GM12878 (cell line): ENCODE measurements at regions not wholly inside any gene's neighbourhood (a gene's known extent, or its start where the extent isn't known, plus 50 kb on each side); places are given as distances from the start of the nearest gene placed in this dataset.

Experiments used
- ATAC-seq: fragments of 200-7000 bp; cut with Tn5 transposase; 3 replicates; pipeline ENCODE4 v1.9.1; 2020; ENCODE audit warnings: mild to moderate bottlenecking, moderate library complexity
- BruUV-seq: library from RNA; stranded (reverse); fragments of 400-500 nt; replicated peaks from 2 replicates; lab custom pipeline; 2021; lab: Mats Ljungman, UMichigan
- CTCF ChIA-PET: fragments of 300-600 bp; sonication (Branson Sonifier 250); formaldehyde crosslinking; extraction: SDS; loops from one replicate; lab custom pipeline; 2021; ENCODE audit warnings: inconsistent platforms; lab: Yijun Ruan, JAX
- POLR2A ChIA-PET: fragments of 350-600 bp; formaldehyde crosslinking; extraction: SDS; loops from one replicate; lab custom pipeline; 2021; ENCODE audit warnings: inconsistent platforms; lab: Charles Lee
- RAD21 ChIA-PET: fragments of 300-600 bp; sonication (Branson Sonifier 250); formaldehyde crosslinking; loops from one replicate; lab custom pipeline; 2023; ENCODE audit warnings: antibody characterized with exemption; ENCODE audit not compliant: unreplicated experiment; lab: Charles Lee
- SMC1A ChIA-PET: fragments of 300-600 bp; sonication (Branson Sonifier 250); formaldehyde crosslinking; loops from one replicate; lab custom pipeline; 2023; ENCODE audit not compliant: unreplicated experiment, uncharacterized antibody; lab: Charles Lee
- DNase-seq: peaks from one replicate; pipeline ENCODE4 v3.0.0-alpha.2; 2011; ENCODE audit warnings: low read depth, low spot score
- FAIRE-seq: peaks from 3 replicates; lab custom pipeline; 2011; peaks lifted over from hg19 to GRCh38; lab: Jason Lieb, UNC
- H2AFZ ChIP-seq: 2 replicates; pipeline ENCODE4 v1.6.0; 2011; ENCODE audit warnings: low read depth, low read length, control low read depth; ENCODE audit not compliant: control insufficient read depth
- H3K27ac ChIP-seq: 2 replicates; pipeline ENCODE4 v1.5.1; 2011; ENCODE audit warnings: control low read depth; ENCODE audit not compliant: control insufficient read depth, insufficient read depth
- H3K27me3 ChIP-seq, 2 experiments: replicated peaks in 1 of 2; 2 replicates each; pipeline versions ENCODE4 v1.6.0 to v1.6.1; 2011; ENCODE audit warnings: low read length in 1 of 2; ENCODE audit not compliant: control insufficient read depth in 2 of 2, insufficient read depth in 2 of 2
- H3K36me3 ChIP-seq, 2 experiments: 2 replicates each; pipeline ENCODE4 v1.5.1; 2011; ENCODE audit warnings: low read length in 1 of 2; ENCODE audit not compliant: control insufficient read depth in 2 of 2, insufficient read depth in 2 of 2
- H3K4me1 ChIP-seq: 2 replicates; pipeline ENCODE4 v1.6.1; 2011; ENCODE audit warnings: mild to moderate bottlenecking, low read length, moderate library complexity, mixed read lengths; ENCODE audit not compliant: control insufficient read depth, insufficient read depth
- H3K4me2 ChIP-seq: 2 replicates; pipeline ENCODE4 v1.6.0; 2011; ENCODE audit warnings: control low read depth; ENCODE audit not compliant: control insufficient read depth, insufficient read depth
- H3K4me3 ChIP-seq: fragments of 200-600 bp; sonication (generic); 2 replicates; pipeline ENCODE4 v1.5.1; 2016
- H3K79me2 ChIP-seq: 2 replicates; pipeline ENCODE4 v1.6.0; 2011; ENCODE audit warnings: low read length; ENCODE audit not compliant: control insufficient read depth, insufficient read depth
- H3K9ac ChIP-seq: 2 replicates; pipeline ENCODE4 v1.8.0; 2011; ENCODE audit warnings: low read length, control low read depth, mixed read lengths; ENCODE audit not compliant: control insufficient read depth, insufficient read depth
- H3K9me3 ChIP-seq: replicated peaks from 3 replicates; pipeline ENCODE4 v1.5.1; 2011; ENCODE audit warnings: mild to moderate bottlenecking, low read length; ENCODE audit not compliant: control insufficient read depth, insufficient read depth
- H4K20me1 ChIP-seq: 2 replicates; pipeline ENCODE4 v1.6.0; 2011; ENCODE audit not compliant: control insufficient read depth, insufficient read depth
- ATF3 ChIP-seq: IDR thresholded peaks from 2 replicates; pipeline ENCODE4 v1.6.1; 2011; ENCODE audit warnings: low read depth, mild to moderate bottlenecking, low read length, moderate library complexity, borderline replicate concordance; ENCODE audit errors: extremely low read depth
- CBX3 ChIP-seq: fragments of 200-600 bp; sonication (generic); IDR thresholded peaks from 2 replicates; pipeline ENCODE4 v1.6.1; 2016; ENCODE audit warnings: low read depth, borderline replicate concordance
- EZH2 ChIP-seq: IDR thresholded peaks from 2 replicates; pipeline ENCODE4 v1.6.1; 2012; ENCODE audit warnings: low read depth, mild to moderate bottlenecking, control low read depth, inconsistent platforms, low read length, borderline replicate concordance; ENCODE audit not compliant: control insufficient read depth
- GATAD2B ChIP-seq: fragments of 450-650 bp; conservative IDR thresholded peaks from 2 replicates; pipeline ENCODE4 v1.6.1; 2017; ENCODE audit warnings: low read depth, mild to moderate bottlenecking, moderate library complexity
- IKZF2 ChIP-seq, 2 experiments: fragments of 450-650 bp; IDR thresholded peaks; 2 replicates each; pipeline ENCODE4 v1.6.1; 2017; ENCODE audit warnings: mild to moderate bottlenecking in 2 of 2, moderate library complexity in 2 of 2
- KLF5 ChIP-seq: fragments of 450-650 bp; IDR thresholded peaks from 2 replicates; pipeline ENCODE4 v1.6.1; 2014; ENCODE audit warnings: mild to moderate bottlenecking; ENCODE audit not compliant: partially characterized antibody
- MTA2 ChIP-seq: fragments of 450-650 bp; IDR thresholded peaks from 2 replicates; pipeline ENCODE4 v1.6.1; 2016; ENCODE audit warnings: low read depth, mild to moderate bottlenecking, moderate library complexity
- NFIC ChIP-seq: IDR thresholded peaks from 2 replicates; pipeline ENCODE4 v1.6.1; 2012; ENCODE audit warnings: low read depth, mild to moderate bottlenecking, inconsistent platforms, low read length, moderate library complexity
- NKRF ChIP-seq: fragments of 450-650 bp; conservative IDR thresholded peaks from 2 replicates; pipeline ENCODE4 v1.6.1; 2017; ENCODE audit warnings: mild to moderate bottlenecking, moderate library complexity
- NR2F1 ChIP-seq: fragments of 450-650 bp; conservative IDR thresholded peaks from 2 replicates; pipeline ENCODE4 v1.6.1; 2017; ENCODE audit warnings: mild to moderate bottlenecking
- PRDM15 ChIP-seq: fragments of 450-650 bp; formaldehyde crosslinking; IDR thresholded peaks from 2 replicates; pipeline ENCODE4 v1.4.0; 2020; ENCODE audit warnings: mild to moderate bottlenecking, moderate library complexity
- RAD51 ChIP-seq: fragments of 450-650 bp; IDR thresholded peaks from 2 replicates; pipeline ENCODE4 v1.6.1; 2016; ENCODE audit warnings: moderate library complexity, mild to moderate bottlenecking, inconsistent platforms
- SKIL ChIP-seq: fragments of 450-650 bp; IDR thresholded peaks from 2 replicates; pipeline ENCODE4 v1.6.1; 2017; ENCODE audit warnings: mild to moderate bottlenecking, low read depth, inconsistent platforms; ENCODE audit not compliant: poor library complexity, severe bottlenecking
- USF2 ChIP-seq: IDR thresholded peaks from 2 replicates; pipeline ENCODE4 v1.6.1; 2011; ENCODE audit warnings: low read depth, low read length, improper control_type of control experiment, borderline replicate concordance
- WGBS: methylation state at CpG from one replicate; pipeline ENCODE4 v1.1.6; 2016; ENCODE audit warnings: low lambda C conversion rate; ENCODE audit not compliant: insufficient replicate concordance, insufficient coverage; ENCODE audit errors: missing lambda C conversion rate; 5-methylcytosine and 5-hydroxymethylcytosine counted together
- in situ Hi-C: fragments of 300-500 bp; cut with MboI; formaldehyde crosslinking; loops from 9 replicates; pipeline ENCODE4 v1.14.3; 2018; ENCODE audit warnings: mixed read lengths
- intact Hi-C: fragments of 100-400 bp; cut with micrococcal nuclease; formaldehyde crosslinking; loops from one replicate; pipeline ENCODE4 v1.14.2; 2022; ENCODE audit not compliant: unreplicated experiment

GRCh38 chr6:153537422-153537821 is 406.3 kb upstream of the RGS17 start:
- WGBS, result 0% methylated on average over 1 of the region's 1 CpG
- ATAC-seq (no peak), DNase-seq (no peak), FAIRE-seq (no peak)
- no peaks in the 10 kb centered on the region for H3K4me1 ChIP-seq
- no peak overlapping the region for H2AFZ ChIP-seq
- no peak overlapping the region for H3K27ac ChIP-seq
- ChIA-PET POLR2A (no interaction called here), CTCF (no interaction called here), RAD21 (no interaction called here), SMC1A (interaction anchor here (1.3 kb wide), 1 partner anchor 12 kb away, joined by 5 read pairs; no protein-coding TSS in a partner anchor)
- no peaks in the 10 kb centered on the region for H3K36me3 ChIP-seq
- no TSS peak for BruUV-seq
- no peaks in the 10 kb centered on the region for H3K9me3 ChIP-seq
- in situ Hi-C loops (no loop called here), intact Hi-C loops (no loop called here)
- no peaks in the 10 kb centered on the region for H4K20me1 ChIP-seq
- H3K27me3 ChIP-seq, result no peaks in the 10 kb centered on the region
- no peak overlapping the region for H3K9ac ChIP-seq
- no peak overlapping the region for H3K4me2 ChIP-seq
- no peaks in the 10 kb centered on the region for H3K79me2 ChIP-seq
- H3K4me3 ChIP-seq, result no peak overlapping the region
- no peak for TF ChIP-seq GATAD2B
- TF ChIP-seq KLF5, result no peak
- TF ChIP-seq NR2F1, result no peak
- TF ChIP-seq USF2, result no peak
- no peak for TF ChIP-seq ATF3
- TF ChIP-seq SKIL, result no peak
- TF ChIP-seq NFIC, result no peak
- TF ChIP-seq PRDM15 (CRISPR knock-in tag), result no peak
- TF ChIP-seq CBX3, result no peak
- no peak for TF ChIP-seq IKZF2 (IDR thresholded peaks at IDR 0.05)
- no peak for TF ChIP-seq EZH2
- no peak for TF ChIP-seq MTA2
- TF ChIP-seq RAD51, result no peak
- TF ChIP-seq NKRF, result no peak
